GM13976 (cell line): ENCODE measurements at regions not wholly inside any gene's neighbourhood (a gene's known extent, or its start where the extent isn't known, plus 50 kb on each side); places are given as distances from the start of the nearest gene placed in this dataset.

Source experiments
- DNase-seq: peaks from one replicate; pipeline ENCODE4 v3.0.0; 2012; ENCODE audit warnings: low spot score
- CTCF ChIP-seq: IDR thresholded peaks from 2 replicates; pipeline ENCODE4 v1.5.1; 2012; ENCODE audit warnings: borderline replicate concordance, mild to moderate bottlenecking; ENCODE audit not compliant: insufficient read depth; ENCODE audit errors: extremely low read depth, missing control alignments, control extremely low read depth
- in situ Hi-C: fragments of 300-500 bp; cut with MboI; formaldehyde crosslinking; loops from one replicate; pipeline ENCODE4 v1.12.0; 2022; ENCODE audit warnings: low sequenced_read_pairs, mixed read lengths, inconsistent platforms; ENCODE audit not compliant: unreplicated experiment

GRCh38 chrX:39220952-39221351, 419.7 kb downstream of the MID1IP1 start:
- no peak for TF ChIP-seq CTCF
- DNase-seq: no peak
- in situ Hi-C loops: no loop called here

GRCh38 chrX:39222346-39223113, 421.3 kb downstream of the MID1IP1 start:
- no peak for DNase-seq
- TF ChIP-seq CTCF: no peak
- in situ Hi-C loops: no loop called here

- DNase-seq: no peak
- in situ Hi-C loops: loop anchor here (25.0 kb wide), 1 partner anchor 464 kb away; no protein-coding TSS in a partner anchor
- TF ChIP-seq CTCF: no peak
These were observed 425.0 kb downstream of the MID1IP1 start for GRCh38 chrX:39226251-39226650.

- in situ Hi-C loops: loop anchor here (25.0 kb wide), 1 partner anchor 465 kb away; no protein-coding TSS in a partner anchor
- DNase-seq: no peak
- TF ChIP-seq CTCF: no peak
These were observed 426.1 kb downstream of the MID1IP1 start for GRCh38 chrX:39227371-39227770.

GRCh38 chrX:39238006-39238405, 436.7 kb downstream of the MID1IP1 start:
- in situ Hi-C loops: loop anchor here (25.0 kb wide), 1 partner anchor 476 kb away; no protein-coding TSS in a partner anchor
- no peak for TF ChIP-seq CTCF
- no peak for DNase-seq

GRCh38 chrX:39242187-39242586, 440.9 kb downstream of the MID1IP1 start:
- peak; percentile 6 for DNase-seq
- in situ Hi-C loops: loop anchor here (25.0 kb wide), 1 partner anchor 480 kb away; no protein-coding TSS in a partner anchor
- TF ChIP-seq CTCF: peak; percentile 35
